Hepatocyte (in vitro differentiated cells): ENCODE measurements at regions not wholly inside any gene's neighbourhood (a gene's known extent, or its start where the extent isn't known, plus 50 kb on each side); places are given as distances from the start of the nearest gene placed in this dataset. TPM values are rescaled to one million over a fixed set of nuclear protein-coding genes. Genes with fewer than 3 reads are reported as not detected.

Experiments
- DNase-seq: peaks from one replicate; pipeline ENCODE4 v3.0.0-alpha.2; 2016; ENCODE audit warnings: low spot score
- H2AFZ ChIP-seq: fragments of 200-600 bp; sonication (generic); 2 replicates; pipeline ENCODE4 v1.6.0; 2016; ENCODE audit warnings: antibody characterized with exemption, mild to moderate bottlenecking
- H3K27ac ChIP-seq: fragments of 200-600 bp; sonication (generic); 2 replicates; pipeline ENCODE4 v1.5.1; 2016; ENCODE audit warnings: mild to moderate bottlenecking
- H3K27me3 ChIP-seq: fragments of 200-600 bp; sonication (generic); 2 replicates; pipeline ENCODE4 v1.6.1; 2016
- H3K36me3 ChIP-seq: fragments of 200-600 bp; sonication (generic); replicated peaks from 2 replicates; pipeline ENCODE4 v1.5.1; 2016; ENCODE audit warnings: low read depth; ENCODE audit not compliant: insufficient read depth
- H3K4me1 ChIP-seq: fragments of 200-600 bp; sonication (generic); 2 replicates; pipeline ENCODE4 v1.5.1; 2016; ENCODE audit warnings: mild to moderate bottlenecking, moderate library complexity; ENCODE audit not compliant: insufficient read depth
- H3K4me2 ChIP-seq: fragments of 200-600 bp; sonication (generic); 2 replicates; pipeline ENCODE4 v1.6.0; 2016
- H3K4me3 ChIP-seq: fragments of 200-600 bp; sonication (generic); 2 replicates; pipeline ENCODE4 v1.5.1; 2016; ENCODE audit warnings: mild to moderate bottlenecking
- H3K79me2 ChIP-seq: fragments of 200-600 bp; sonication (generic); 2 replicates; pipeline ENCODE4 v1.6.0; 2017; ENCODE audit warnings: mild to moderate bottlenecking
- H3K9me2 ChIP-seq: fragments of 200-600 bp; sonication (generic); replicated peaks from 2 replicates; pipeline ENCODE4 v1.6.0; 2017; ENCODE audit warnings: mild to moderate bottlenecking; ENCODE audit not compliant: insufficient read depth
- H3K9me3 ChIP-seq: fragments of 200-600 bp; sonication (generic); 2 replicates; pipeline ENCODE4 v1.5.1; 2016; ENCODE audit warnings: low read depth, mild to moderate bottlenecking
- H4K20me1 ChIP-seq: fragments of 200-600 bp; sonication (generic); 2 replicates; pipeline ENCODE4 v1.6.0; 2016; ENCODE audit warnings: mild to moderate bottlenecking; ENCODE audit not compliant: insufficient read depth, poor library complexity, severe bottlenecking
- EZH2 ChIP-seq: fragments of 200-600 bp; sonication (generic); IDR thresholded peaks from 2 replicates; pipeline ENCODE4 v1.6.1; 2016; ENCODE audit warnings: antibody characterized with exemption, mild to moderate bottlenecking, borderline replicate concordance
- EZH2phosphoT487 ChIP-seq: fragments of 200-600 bp; sonication (generic); IDR thresholded peaks from one replicate; pipeline ENCODE4 v1.6.1; 2018; ENCODE audit warnings: antibody characterized with exemption, mild to moderate bottlenecking, low read depth, moderate library complexity; ENCODE audit not compliant: unreplicated experiment, severe bottlenecking
- WGBS: methylation state at CpG from one replicate; pipeline ENCODE4 v1.1.6; 2016; ENCODE audit warnings: low lambda C conversion rate; ENCODE audit errors: missing lambda C conversion rate; 5-methylcytosine and 5-hydroxymethylcytosine counted together
- small RNA-seq: library from RNA; depleted of rRNA; stranded (forward); fragments of <200 nt; gene quantifications from one replicate; pipeline ENCODE3, GENCODE V24; 2014
- TF ChIP-seq, protein P1 (sequence below): fragments of 200-600 bp; sonication (generic); IDR thresholded peaks from 2 replicates; pipeline ENCODE4 v1.5.1; 2016; ENCODE audit warnings: antibody characterized with exemption, mild to moderate bottlenecking; ENCODE audit not compliant: poor library complexity

GRCh38 chr2:78963881-78964280, 61.6 kb upstream of the REG3G start:
- no peak for DNase-seq
- no peaks in the 10 kb centered on the region for H3K9me3 ChIP-seq
- 93% methylated on average over 2 of the region's 2 CpGs for WGBS
- H3K36me3 ChIP-seq = no peaks in the 10 kb centered on the region
- H3K27me3 ChIP-seq = no peaks in the 10 kb centered on the region
- H3K9me2 ChIP-seq = no peaks in the 10 kb centered on the region
- H3K4me1 ChIP-seq = no peaks in the 10 kb centered on the region
- H3K27ac ChIP-seq = no peak overlapping the region
- no peaks in the 10 kb centered on the region for H4K20me1 ChIP-seq
- no peaks in the 10 kb centered on the region for H3K79me2 ChIP-seq
- H2AFZ ChIP-seq = no peak overlapping the region
- no peak overlapping the region for H3K4me2 ChIP-seq
- TF ChIP-seq EZH2phosphoT487 (no peak), EZH2 (no peak)
- TF ChIP-seq, protein P1, sequence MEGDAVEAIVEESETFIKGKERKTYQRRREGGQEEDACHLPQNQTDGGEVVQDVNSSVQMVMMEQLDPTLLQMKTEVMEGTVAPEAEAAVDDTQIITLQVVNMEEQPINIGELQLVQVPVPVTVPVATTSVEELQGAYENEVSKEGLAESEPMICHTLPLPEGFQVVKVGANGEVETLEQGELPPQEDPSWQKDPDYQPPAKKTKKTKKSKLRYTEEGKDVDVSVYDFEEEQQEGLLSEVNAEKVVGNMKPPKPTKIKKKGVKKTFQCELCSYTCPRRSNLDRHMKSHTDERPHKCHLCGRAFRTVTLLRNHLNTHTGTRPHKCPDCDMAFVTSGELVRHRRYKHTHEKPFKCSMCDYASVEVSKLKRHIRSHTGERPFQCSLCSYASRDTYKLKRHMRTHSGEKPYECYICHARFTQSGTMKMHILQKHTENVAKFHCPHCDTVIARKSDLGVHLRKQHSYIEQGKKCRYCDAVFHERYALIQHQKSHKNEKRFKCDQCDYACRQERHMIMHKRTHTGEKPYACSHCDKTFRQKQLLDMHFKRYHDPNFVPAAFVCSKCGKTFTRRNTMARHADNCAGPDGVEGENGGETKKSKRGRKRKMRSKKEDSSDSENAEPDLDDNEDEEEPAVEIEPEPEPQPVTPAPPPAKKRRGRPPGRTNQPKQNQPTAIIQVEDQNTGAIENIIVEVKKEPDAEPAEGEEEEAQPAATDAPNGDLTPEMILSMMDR = no peak
- H3K4me3 ChIP-seq = no peak overlapping the region

DNA sequence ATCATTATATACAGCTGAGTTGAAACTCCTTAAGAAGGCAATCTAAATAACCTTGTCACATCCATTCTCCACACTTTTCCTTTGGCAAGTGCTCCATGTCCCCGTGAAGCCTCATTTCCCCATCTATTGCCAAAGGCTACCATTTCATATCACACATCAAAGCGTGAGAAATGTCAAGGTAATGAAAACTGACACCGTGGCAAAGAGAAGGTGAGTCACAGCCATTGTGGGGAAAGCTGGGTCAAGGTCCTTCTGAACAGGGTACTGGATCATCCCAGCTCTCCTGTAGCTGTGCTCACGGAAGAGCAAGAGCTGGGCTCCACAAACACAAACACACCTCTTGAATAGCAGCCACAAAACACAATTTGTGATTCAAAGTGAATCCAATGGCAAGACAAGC, 58.2 kb upstream of the REG3G start:
- Histone ChIP-seq H2AFZ (no peak overlapping the region), H3K4me3 (no peak overlapping the region), H3K79me2 (no peaks in the 10 kb centered on the region), H4K20me1 (no peaks in the 10 kb centered on the region), H3K9me3 (no peaks in the 10 kb centered on the region), H3K27ac (no peak overlapping the region), H3K4me2 (no peak overlapping the region), H3K36me3 (no peaks in the 10 kb centered on the region), H3K9me2 (no peaks in the 10 kb centered on the region), H3K4me1 (no peaks in the 10 kb centered on the region), H3K27me3 (no peaks in the 10 kb centered on the region)
- peak; percentile 23 for DNase-seq
- TF ChIP-seq, protein P1 = no peak
- TF ChIP-seq EZH2phosphoT487 (no peak), EZH2 (no peak)
- WGBS = 68% methylated on average over 4 of the region's 4 CpGs

DNA sequence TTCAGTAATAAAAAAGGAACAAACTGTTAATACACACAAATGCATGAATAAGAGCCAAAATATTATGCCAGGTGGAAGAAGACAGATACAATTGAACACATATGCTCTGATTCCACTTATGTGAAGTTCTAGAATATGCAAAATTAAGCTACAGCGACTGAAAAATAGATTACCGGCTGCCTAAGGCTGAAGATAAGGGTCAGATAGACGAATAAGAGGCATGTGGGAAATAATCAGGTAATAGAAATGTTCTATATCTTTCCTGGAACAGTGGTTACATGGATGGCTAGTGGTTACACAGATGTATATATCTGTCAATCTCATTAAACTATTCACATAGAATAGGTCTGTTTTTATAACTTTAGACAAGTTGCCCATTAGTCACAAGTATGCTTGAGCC, 51.9 kb upstream of the REG3G start:
- TF ChIP-seq EZH2 = no peak
- Histone ChIP-seq H3K4me2 (no peak overlapping the region), H3K4me3 (no peak overlapping the region), H4K20me1 (no peaks in the 10 kb centered on the region), H3K4me1 (no peaks in the 10 kb centered on the region), H3K27ac (no peak overlapping the region), H3K9me3 (no peaks in the 10 kb centered on the region), H3K36me3 (no peaks in the 10 kb centered on the region), H3K27me3 (no peaks in the 10 kb centered on the region), H3K79me2 (no peaks in the 10 kb centered on the region), H2AFZ (no peak overlapping the region), H3K9me2 (no peaks in the 10 kb centered on the region)
- 86% methylated on average over 3 of the region's 3 CpGs for WGBS
- no peak for DNase-seq

Small RNA genes lying in the stretch of these regions (small RNA-seq; reads per million reads assigned to genes)
- gene RNU6-812P (not detected), gene RNU6-827P (not detected)
